Endothelial cell of hepatic sinusoid (primary cell): ENCODE measurements at regions not wholly inside any gene's neighbourhood (a gene's known extent, or its start where the extent isn't known, plus 50 kb on each side); places are given as distances from the start of the nearest gene placed in this dataset.
"Not testable (repeated sequence)": the region's sequence is repeated elsewhere in the genome, so short reads cannot be mapped to it uniquely, and the experiment has no call there.

Experiments
- in situ Hi-C: cut with HindIII; loops from 2 replicates; pipeline ENCODE4 v1.10.0; 2017; ENCODE audit warnings: low sequenced_read_pairs

GRCh38 chr2:163123526-163123925 is 285.0 kb upstream of the KCNH7 start:
- in situ Hi-C loops, result no loop called here

- in situ Hi-C loops, result no loop called here
These were observed 283.7 kb upstream of the KCNH7 start for GRCh38 chr2:163122257-163122656.

- in situ Hi-C loops, result no loop called here
These were observed 282.9 kb upstream of the KCNH7 start for GRCh38 chr2:163121483-163121882.

- in situ Hi-C loops, result no loop called here
These were observed 281.4 kb upstream of the KCNH7 start for GRCh38 chr2:163119966-163120365.

- in situ Hi-C loops, result no loop called here
These were observed 248.4 kb upstream of the KCNH7 start for GRCh38 chr2:163086940-163087339.

- in situ Hi-C loops, result not testable (repeated sequence)
These were observed 246.9 kb upstream of the KCNH7 start for GRCh38 chr2:163085366-163086024.

- in situ Hi-C loops, result no loop called here
These were observed 243.2 kb upstream of the KCNH7 start for GRCh38 chr2:163081754-163082153.

GRCh38 chr2:163077241-163077640 is 238.7 kb upstream of the KCNH7 start:
- in situ Hi-C loops, result no loop called here

- in situ Hi-C loops, result no loop called here
These were observed 227.5 kb upstream of the KCNH7 start for GRCh38 chr2:163066085-163066484.

GRCh38 chr2:163062524-163062923 is 224.0 kb upstream of the KCNH7 start:
- in situ Hi-C loops, result no loop called here

GRCh38 chr2:163046615-163047014 is 208.0 kb upstream of the KCNH7 start:
- in situ Hi-C loops, result no loop called here

- in situ Hi-C loops, result no loop called here
These were observed 207.3 kb upstream of the KCNH7 start for GRCh38 chr2:163045830-163046229.

- in situ Hi-C loops, result no loop called here
These were observed 205.5 kb upstream of the KCNH7 start for GRCh38 chr2:163044114-163044513.

- in situ Hi-C loops, result no loop called here
These were observed 204.6 kb upstream of the KCNH7 start for GRCh38 chr2:163043201-163043600.

GRCh38 chr2:163039266-163039665 is 200.7 kb upstream of the KCNH7 start:
- in situ Hi-C loops, result no loop called here

- in situ Hi-C loops, result no loop called here
These were observed 190.2 kb upstream of the KCNH7 start for GRCh38 chr2:163028807-163029206.

- in situ Hi-C loops, result not testable (repeated sequence)
These were observed 187.7 kb upstream of the KCNH7 start for GRCh38 chr2:163026136-163026775.

- in situ Hi-C loops, result not testable (repeated sequence)
These were observed 178.3 kb upstream of the KCNH7 start for GRCh38 chr2:163016882-163017281.

GRCh38 chr2:163011000-163011399 is 172.4 kb upstream of the KCNH7 start:
- in situ Hi-C loops, result no loop called here

- in situ Hi-C loops, result no loop called here
These were observed 170.1 kb upstream of the KCNH7 start for GRCh38 chr2:163008642-163009041.

- in situ Hi-C loops, result no loop called here
These were observed 156.2 kb upstream of the KCNH7 start for GRCh38 chr2:162994718-162995117.

- in situ Hi-C loops, result no loop called here
These were observed 154.3 kb upstream of the KCNH7 start for GRCh38 chr2:162992828-162993227.

- in situ Hi-C loops, result no loop called here
These were observed 150.9 kb upstream of the KCNH7 start for GRCh38 chr2:162989507-162989906.
